K562 (cell line): ENCODE measurements at regions not wholly inside any gene's neighbourhood (a gene's known extent, or its start where the extent isn't known, plus 50 kb on each side); places are given as distances from the start of the nearest gene placed in this dataset.

ENCODE experiments used
- ATAC-seq: fragments of 200-7000 bp; cut with Tn5 transposase; 3 replicates; pipeline ENCODE4 v1.9.1; 2020; ENCODE audit warnings: moderate library complexity
- BruUV-seq: library from RNA; stranded (reverse); fragments of 400-500 nt; replicated peaks from 2 replicates; lab custom pipeline; 2021; lab: Mats Ljungman, UMichigan
- CTCF ChIA-PET: fragments of 300-600 bp; formaldehyde crosslinking; extraction: SDS; loops from one replicate; lab custom pipeline; 2021; ENCODE audit warnings: low intra/inter-chr PET ratio; lab: Yijun Ruan, JAX
- POLR2A ChIA-PET: fragments of 300-600, 350-650 bp; sonication (Branson Sonifier 250); formaldehyde crosslinking; extraction: SDS; loops from one replicate; lab custom pipeline; 2021; ENCODE audit warnings: antibody characterized with exemption, inconsistent platforms; lab: Yijun Ruan, JAX
- DNase-seq, 4 experiments: peaks; one replicate each; pipeline versions ENCODE4 v3.0.0 to v3.0.0-alpha.2; 2011 to 2018; ENCODE audit warnings: low spot score in 3 of 4, mixed read lengths in 3 of 4; ENCODE audit errors: extremely low read depth in 1 of 4
- FAIRE-seq: peaks from 2 replicates; lab custom pipeline; 2011; peaks lifted over from hg19 to GRCh38; lab: Jason Lieb, UNC
- H2AFZ ChIP-seq: 2 replicates; pipeline ENCODE4 v1.6.0; 2011; ENCODE audit warnings: low read depth, low read length, control low read depth, inconsistent platforms
- H3K27ac ChIP-seq: fragments of 200-600 bp; 3 replicates; pipeline ENCODE4 v1.8.0; 2011; ENCODE audit warnings: low read depth, mild to moderate bottlenecking, control low read depth, inconsistent platforms, low read length, moderate library complexity, mixed read lengths; ENCODE audit errors: extremely low read depth
- H3K27me3 ChIP-seq, 2 experiments: fragments of 300-600 bp in 1 of 2; 2 replicates in 1 of 2; 3 replicates in 1 of 2; pipeline versions ENCODE4 v1.6.0 to v1.8.0; 2011; ENCODE audit warnings: inconsistent platforms in 2 of 2, low read length in 2 of 2, mild to moderate bottlenecking in 1 of 2, mixed read lengths in 1 of 2, moderate library complexity in 1 of 2; ENCODE audit not compliant: control insufficient read depth in 2 of 2, insufficient read depth in 2 of 2
- H3K36me3 ChIP-seq: fragments of 300-600 bp; 3 replicates; pipeline ENCODE4 v1.8.0; 2011; ENCODE audit warnings: mild to moderate bottlenecking, low read length, inconsistent platforms; ENCODE audit not compliant: control insufficient read depth, insufficient read depth
- H3K4me1 ChIP-seq, 2 experiments: fragments of 200-600 bp in 1 of 2; replicated peaks in 1 of 2; 2 replicates in 1 of 2; 3 replicates in 1 of 2; pipeline versions ENCODE4 v1.5.1 to v1.8.0; 2011; ENCODE audit warnings: inconsistent platforms in 2 of 2, low read length in 2 of 2, mild to moderate bottlenecking in 1 of 2, mixed read lengths in 1 of 2, moderate library complexity in 1 of 2; ENCODE audit not compliant: control insufficient read depth in 2 of 2, insufficient read depth in 2 of 2
- H3K4me2 ChIP-seq: 2 replicates; pipeline ENCODE4 v1.6.1; 2011; ENCODE audit warnings: low read length, control low read depth, inconsistent platforms, mixed read lengths; ENCODE audit not compliant: insufficient read depth
- H3K4me3 ChIP-seq: fragments of 200-600 bp; sonication (generic), shearing (Covaris generic); 2 replicates; pipeline ENCODE4 v1.5.1; 2016; ENCODE audit warnings: control low read depth, inconsistent platforms
- H3K79me2 ChIP-seq: fragments of 200-600 bp; 3 replicates; pipeline ENCODE4 v1.8.0; 2011; ENCODE audit warnings: low read length, inconsistent platforms; ENCODE audit not compliant: control insufficient read depth, insufficient read depth
- H3K9ac ChIP-seq, 2 experiments: 2 replicates each; pipeline versions ENCODE4 v1.6.0 to v1.6.1; 2011; ENCODE audit warnings: low read depth in 2 of 2, low read length in 2 of 2, control low read depth in 1 of 2, inconsistent platforms in 1 of 2, mild to moderate bottlenecking in 1 of 2, mixed read lengths in 1 of 2; ENCODE audit not compliant: insufficient read depth in 1 of 2
- H3K9me1 ChIP-seq: one replicate; pipeline ENCODE4 v1.6.0; 2011; ENCODE audit warnings: inconsistent platforms, mild to moderate bottlenecking, low read length, moderate library complexity; ENCODE audit not compliant: control insufficient read depth, insufficient read depth
- H3K9me3 ChIP-seq: replicated peaks from 2 replicates; pipeline ENCODE4 v1.5.1; 2011; ENCODE audit warnings: low read depth, low read length, inconsistent platforms; ENCODE audit not compliant: control insufficient read depth, insufficient read depth
- H4K20me1 ChIP-seq: replicated peaks from 2 replicates; pipeline ENCODE4 v1.6.1; 2011; ENCODE audit warnings: low read length, inconsistent platforms, mixed read lengths; ENCODE audit not compliant: control insufficient read depth, insufficient read depth
- PHF8 ChIP-seq: fragments of 200-600 bp; sonication (generic); IDR thresholded peaks from 2 replicates; pipeline ENCODE4 v1.6.1; 2012; ENCODE audit warnings: mixed run types, mild to moderate bottlenecking, inconsistent platforms, low read length, moderate library complexity, borderline replicate concordance
- POLR2G ChIP-seq: fragments of 200-400 bp; formaldehyde crosslinking; IDR thresholded peaks from 2 replicates; pipeline ENCODE4 v1.6.1; 2017; ENCODE audit warnings: low read depth, mild to moderate bottlenecking, antibody characterized with exemption, low read length, moderate library complexity
- ZNF639 ChIP-seq, 2 experiments: fragments of 200-800 bp in 1 of 2; sonication (Bioruptor generic) in 1 of 2; sonication (generic) in 1 of 2; formaldehyde crosslinking in 1 of 2; IDR thresholded peaks in 1 of 2; conservative IDR thresholded peaks in 1 of 2; 2 replicates each; pipeline versions ENCODE4 v1.5.0 to v1.6.1; 2016 to 2020; ENCODE audit warnings: missing compliant biosample characterization in 1 of 2, missing genetic modification characterization in 1 of 2, missing genetic modification reagents in 1 of 2
- WGBS: fragments of 100-300 bp; shearing (Covaris generic); methylation state at CpG from one replicate; pipeline ENCODE4 v1.1.6; 2016; ENCODE audit warnings: low coverage, mixed read lengths; ENCODE audit not compliant: insufficient coverage; ENCODE audit errors: missing lambda C conversion rate; 5-methylcytosine and 5-hydroxymethylcytosine counted together
- in situ Hi-C: fragments of 300-500 bp; cut with MboI; formaldehyde crosslinking; loops from 4 replicates; pipeline ENCODE4 v1.15.0; 2018; ENCODE audit warnings: inconsistent platforms, mixed read lengths
- intact Hi-C: fragments of 100-400 bp; cut with micrococcal nuclease; formaldehyde crosslinking; loops from 2 replicates; pipeline ENCODE4 v1.14.2; 2022

- H3K36me3 ChIP-seq, result no peaks in the 10 kb centered on the region
- H3K27me3 ChIP-seq, result no peaks in the 10 kb centered on the region
- H3K9ac ChIP-seq, result no peak overlapping the region
- no peak for ATAC-seq
- H3K27ac ChIP-seq, result no peak overlapping the region
- H3K4me3 ChIP-seq, result no peak overlapping the region
- intact Hi-C loops (no loop called here), in situ Hi-C loops (no loop called here)
- ChIA-PET CTCF (no interaction called here), POLR2A (interaction anchor here (0.9 to 2.2 kb wide), 2 partner anchors 17 to 20 kb away, joined by 3 to 9 read pairs; no protein-coding TSS in a partner anchor)
- peaks cover 11 to 14% of the 10 kb centered on the region in 2 experiments; a peak in 4 of 5 replicates for H3K4me1 ChIP-seq
- DNase-seq, result no peak
- no peak overlapping the region for H2AFZ ChIP-seq
- TF ChIP-seq POLR2G (no peak), PHF8 (no peak), ZNF639 (CRISPR knock-in tag; conservative IDR thresholded peaks at IDR 0.05 in 1 of 2, IDR thresholded peaks at IDR 0.05 in 1 of 2) (no peak)
- WGBS, result 38% methylated on average over 4 of the region's 4 CpGs
- no peaks in the 10 kb centered on the region for H3K9me1 ChIP-seq
- FAIRE-seq, result no peak
- H3K79me2 ChIP-seq, result no peaks in the 10 kb centered on the region
- H3K9me3 ChIP-seq, result no peaks in the 10 kb centered on the region
- no peaks in the 10 kb centered on the region for H4K20me1 ChIP-seq
- no peak overlapping the region for H3K4me2 ChIP-seq
- BruUV-seq, result no TSS peak
Observed at GRCh38 chr6:87753131-87753685, 51.2 kb upstream of the AKIRIN2 start.
